Neural cell (in vitro differentiated cells): ENCODE measurements at regions not wholly inside any gene's neighbourhood (a gene's known extent, or its start where the extent isn't known, plus 50 kb on each side); places are given as distances from the start of the nearest gene placed in this dataset.

Experiments used
- H2AFZ ChIP-seq: fragments of 200-600, 300-800 bp; sonication (generic), shearing (Covaris generic); 2 replicates; pipeline ENCODE4 v1.6.0; 2014; ENCODE audit warnings: low read depth, mild to moderate bottlenecking, antibody characterized with exemption, low read length, moderate library complexity
- H3F3A ChIP-seq: fragments of 200-600 bp; shearing (Covaris generic); 2 replicates; pipeline ENCODE4 v1.6.1; 2016; ENCODE audit warnings: mild to moderate bottlenecking, moderate library complexity, mixed read lengths, antibody characterized with exemption, low read length; ENCODE audit not compliant: insufficient read depth, poor library complexity, severe bottlenecking
- H3K27ac ChIP-seq: fragments of 200-600, 300-800 bp; sonication (generic), shearing (Covaris generic); 2 replicates; pipeline ENCODE4 v1.5.1; 2014; ENCODE audit warnings: mild to moderate bottlenecking, low read length, moderate library complexity
- H3K27me3 ChIP-seq: fragments of 300-800, 200-600 bp; sonication (generic), shearing (Covaris generic); 2 replicates; pipeline ENCODE4 v1.6.0; 2014; ENCODE audit warnings: mild to moderate bottlenecking, low read depth, low read length, moderate library complexity; ENCODE audit not compliant: insufficient read depth
- H3K36me3 ChIP-seq: fragments of 300-800, 200-600 bp; sonication (generic), shearing (Covaris generic); 2 replicates; pipeline ENCODE4 v1.5.1; 2014; ENCODE audit warnings: mild to moderate bottlenecking, antibody characterized with exemption, low read length, moderate library complexity; ENCODE audit not compliant: insufficient read depth
- H3K4me2 ChIP-seq: fragments of 300-800, 200-600 bp; sonication (generic), shearing (Covaris generic); 2 replicates; pipeline ENCODE4 v1.6.0; 2014; ENCODE audit warnings: mild to moderate bottlenecking, low read length
- H3K4me3 ChIP-seq: fragments of 300-800, 200-600 bp; sonication (generic), shearing (Covaris generic); 2 replicates; pipeline ENCODE4 v1.5.1; 2014; ENCODE audit warnings: mild to moderate bottlenecking, low read length, moderate library complexity
- H3K79me2 ChIP-seq: fragments of 200-600 bp; shearing (Covaris generic); replicated peaks from 2 replicates; pipeline ENCODE4 v1.6.0; 2014; ENCODE audit warnings: mild to moderate bottlenecking, low read length, moderate library complexity; ENCODE audit not compliant: insufficient read depth
- H3K9ac ChIP-seq: fragments of 300-800, 200-600 bp; sonication (generic), shearing (Covaris generic); 2 replicates; pipeline ENCODE4 v1.6.1; 2016; ENCODE audit warnings: mild to moderate bottlenecking, low read length, mixed read lengths
- H3K9me2 ChIP-seq: fragments of 200-600 bp; shearing (Covaris generic); 2 replicates; pipeline ENCODE4 v1.6.1; 2016; ENCODE audit warnings: mild to moderate bottlenecking, low read length, mixed read lengths; ENCODE audit not compliant: insufficient read depth
- H3K9me3 ChIP-seq: fragments of 200-600, 300-800 bp; sonication (generic), shearing (Covaris generic); 2 replicates; pipeline ENCODE4 v1.6.1; 2016; ENCODE audit warnings: mild to moderate bottlenecking, mixed run types, low read length, moderate library complexity, mixed read lengths
- H4K20me1 ChIP-seq: fragments of 200-600 bp; shearing (Covaris generic); 2 replicates; pipeline ENCODE4 v1.6.1; 2016; ENCODE audit warnings: mild to moderate bottlenecking, mixed run types; ENCODE audit not compliant: insufficient read depth
- CTCF ChIP-seq: fragments of 450-650 bp; IDR thresholded peaks from 2 replicates; pipeline ENCODE4 v1.5.1; 2014; ENCODE audit warnings: antibody characterized with exemption, mild to moderate bottlenecking, moderate library complexity; ENCODE audit not compliant: poor library complexity, severe bottlenecking
- EP300 ChIP-seq: fragments of 450-650 bp; conservative IDR thresholded peaks from 2 replicates; pipeline ENCODE4 v1.6.1; 2014; ENCODE audit warnings: antibody characterized with exemption, mild to moderate bottlenecking, moderate library complexity; ENCODE audit not compliant: poor library complexity, severe bottlenecking
- EZH2 ChIP-seq: fragments of 200-600, 300-800 bp; shearing (Covaris generic), sonication (generic); IDR thresholded peaks from 2 replicates; pipeline ENCODE4 v1.6.1; 2014; ENCODE audit warnings: antibody characterized with exemption, low read length, borderline replicate concordance, mild to moderate bottlenecking; ENCODE audit not compliant: insufficient read depth, poor library complexity, severe bottlenecking
- MXI1 ChIP-seq: fragments of 450-650 bp; conservative IDR thresholded peaks from 2 replicates; pipeline ENCODE4 v1.6.1; 2014; ENCODE audit warnings: antibody characterized with exemption, mild to moderate bottlenecking; ENCODE audit not compliant: poor library complexity, severe bottlenecking
- POLR2AphosphoS5 ChIP-seq: IDR thresholded peaks from 2 replicates; pipeline ENCODE4 v1.6.1; 2012
- RAD21 ChIP-seq: fragments of 450-650 bp; conservative IDR thresholded peaks from 2 replicates; pipeline ENCODE4 v1.6.1; 2014; ENCODE audit warnings: antibody characterized with exemption, mild to moderate bottlenecking, moderate library complexity
- SMC3 ChIP-seq: fragments of 450-650 bp; conservative IDR thresholded peaks from 2 replicates; pipeline ENCODE4 v1.6.1; 2014; ENCODE audit warnings: antibody characterized with exemption, mild to moderate bottlenecking, moderate library complexity; ENCODE audit not compliant: poor library complexity
- TAF1 ChIP-seq: IDR thresholded peaks from 2 replicates; pipeline ENCODE4 v1.6.1; 2012; ENCODE audit warnings: low read depth
- TF ChIP-seq, protein P1 (sequence below): IDR thresholded peaks from 2 replicates; pipeline ENCODE4 v1.6.1; 2012; ENCODE audit warnings: borderline replicate concordance

DNA sequence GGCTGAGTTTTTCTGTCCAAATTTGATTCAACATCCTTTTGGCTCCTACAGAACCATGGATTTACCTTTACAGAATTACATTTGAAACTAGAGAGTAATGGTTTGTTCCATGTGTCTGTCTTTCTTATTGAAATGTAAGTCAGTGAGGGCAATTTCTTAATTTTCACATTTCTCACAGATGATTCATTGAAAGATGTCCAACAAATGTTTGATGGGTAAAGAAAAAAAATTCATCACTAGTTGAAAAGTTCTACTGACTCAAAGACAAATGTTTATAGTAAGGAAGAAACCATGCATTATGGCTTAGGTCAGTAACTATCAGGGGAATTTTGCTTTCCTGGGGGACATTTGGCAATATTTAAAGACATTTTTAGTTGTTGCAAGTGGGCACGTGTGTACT lies 131.6 kb upstream of the TRPM3 start:
- TF ChIP-seq CTCF (no peak), POLR2AphosphoS5 (no peak), EP300 (no peak), EZH2 (no peak), TAF1 (no peak), SMC3 (no peak), MXI1 (no peak), RAD21 (no peak)
- TF ChIP-seq, protein P1, sequence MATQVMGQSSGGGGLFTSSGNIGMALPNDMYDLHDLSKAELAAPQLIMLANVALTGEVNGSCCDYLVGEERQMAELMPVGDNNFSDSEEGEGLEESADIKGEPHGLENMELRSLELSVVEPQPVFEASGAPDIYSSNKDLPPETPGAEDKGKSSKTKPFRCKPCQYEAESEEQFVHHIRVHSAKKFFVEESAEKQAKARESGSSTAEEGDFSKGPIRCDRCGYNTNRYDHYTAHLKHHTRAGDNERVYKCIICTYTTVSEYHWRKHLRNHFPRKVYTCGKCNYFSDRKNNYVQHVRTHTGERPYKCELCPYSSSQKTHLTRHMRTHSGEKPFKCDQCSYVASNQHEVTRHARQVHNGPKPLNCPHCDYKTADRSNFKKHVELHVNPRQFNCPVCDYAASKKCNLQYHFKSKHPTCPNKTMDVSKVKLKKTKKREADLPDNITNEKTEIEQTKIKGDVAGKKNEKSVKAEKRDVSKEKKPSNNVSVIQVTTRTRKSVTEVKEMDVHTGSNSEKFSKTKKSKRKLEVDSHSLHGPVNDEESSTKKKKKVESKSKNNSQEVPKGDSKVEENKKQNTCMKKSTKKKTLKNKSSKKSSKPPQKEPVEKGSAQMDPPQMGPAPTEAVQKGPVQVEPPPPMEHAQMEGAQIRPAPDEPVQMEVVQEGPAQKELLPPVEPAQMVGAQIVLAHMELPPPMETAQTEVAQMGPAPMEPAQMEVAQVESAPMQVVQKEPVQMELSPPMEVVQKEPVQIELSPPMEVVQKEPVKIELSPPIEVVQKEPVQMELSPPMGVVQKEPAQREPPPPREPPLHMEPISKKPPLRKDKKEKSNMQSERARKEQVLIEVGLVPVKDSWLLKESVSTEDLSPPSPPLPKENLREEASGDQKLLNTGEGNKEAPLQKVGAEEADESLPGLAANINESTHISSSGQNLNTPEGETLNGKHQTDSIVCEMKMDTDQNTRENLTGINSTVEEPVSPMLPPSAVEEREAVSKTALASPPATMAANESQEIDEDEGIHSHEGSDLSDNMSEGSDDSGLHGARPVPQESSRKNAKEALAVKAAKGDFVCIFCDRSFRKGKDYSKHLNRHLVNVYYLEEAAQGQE: no peak
- Histone ChIP-seq H3K79me2 (no peaks in the 10 kb centered on the region), H3K4me3 (no peak overlapping the region), H3K9me2 (no peaks in the 10 kb centered on the region), H3K9ac (no peak overlapping the region), H3F3A (no peaks in the 10 kb centered on the region), H3K4me2 (no peak overlapping the region), H3K27ac (no peak overlapping the region), H3K27me3 (no peaks in the 10 kb centered on the region), H4K20me1 (no peaks in the 10 kb centered on the region), H3K9me3 (no peaks in the 10 kb centered on the region), H2AFZ (no peak overlapping the region), H3K36me3 (no peaks in the 10 kb centered on the region)

GRCh38 chr9:71250581-71250980 lies 129.2 kb upstream of the TRPM3 start:
- TF ChIP-seq, protein P1: no peak
- TF ChIP-seq MXI1: no peak
- no peak for TF ChIP-seq SMC3
- no peak for TF ChIP-seq EP300
- TF ChIP-seq RAD21: no peak
- no peak for TF ChIP-seq TAF1
- no peak for TF ChIP-seq EZH2
- TF ChIP-seq POLR2AphosphoS5: no peak
- no peak for TF ChIP-seq CTCF
- H3K9me3 ChIP-seq: no peaks in the 10 kb centered on the region
- no peaks in the 10 kb centered on the region for H3K9me2 ChIP-seq
- H3K27me3 ChIP-seq: no peaks in the 10 kb centered on the region
- no peak overlapping the region for H3K9ac ChIP-seq
- H3K79me2 ChIP-seq: no peaks in the 10 kb centered on the region
- H3K36me3 ChIP-seq: no peaks in the 10 kb centered on the region
- H4K20me1 ChIP-seq: no peaks in the 10 kb centered on the region
- H3F3A ChIP-seq: no peaks in the 10 kb centered on the region
- no peak overlapping the region for H3K4me2 ChIP-seq
- no peak overlapping the region for H3K4me3 ChIP-seq
- no peak overlapping the region for H2AFZ ChIP-seq
- no peak overlapping the region for H3K27ac ChIP-seq
